ENCODE measurements at regions not wholly inside any gene's neighbourhood (a gene's known extent, or its start where the extent isn't known, plus 50 kb on each side); places are given as distances from the start of the nearest gene placed in this dataset.

DNA sequence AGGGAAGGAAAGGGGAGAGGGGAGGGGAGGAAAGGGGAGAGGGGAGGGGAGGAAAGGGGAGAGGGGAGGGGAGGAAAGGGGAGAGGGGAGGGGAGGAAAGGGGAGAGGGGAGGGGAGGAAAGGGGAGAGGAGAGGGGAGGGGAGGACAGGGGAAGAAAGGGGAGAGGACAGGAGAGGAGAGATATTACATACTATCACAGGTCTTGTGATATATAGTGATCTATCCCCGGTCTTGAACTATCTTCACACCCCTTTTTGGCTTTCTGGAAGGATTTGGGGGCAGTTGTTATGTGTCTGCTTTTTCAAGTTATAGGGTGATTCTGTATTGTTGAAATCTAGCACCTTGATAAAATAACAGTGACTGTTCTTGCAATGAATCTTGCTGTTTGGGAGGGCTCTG, 92.1 kb upstream of the ID2 start:
- TF ChIP-seq CTCF (IDR thresholded peaks at IDR 0.05) = no peak
- TF ChIP-seq POLR2A (IDR thresholded peaks at IDR 0.05) = no peak

Data from heart left ventricle (tissue), 13 donors.